Dendritic cell treated with granulocyte-macrophage colony-stimulating factor and Interleukin-4, amounts not matched to agents 40 ng/mL and 50 ng/mL, for 4 days (primary cell): ENCODE measurements at regions not wholly inside any gene's neighbourhood (a gene's known extent, or its start where the extent isn't known, plus 50 kb on each side); places are given as distances from the start of the nearest gene placed in this dataset.

Source experiments
- H3K27ac Mint-ChIP-seq: one replicate; pipeline ENCODE4 v1.8.0; 2022; ENCODE audit warnings: mild to moderate bottlenecking, mixed read lengths
- H3K27me3 Mint-ChIP-seq: one replicate; pipeline ENCODE4 v1.8.0; 2022; ENCODE audit warnings: mild to moderate bottlenecking, mixed read lengths
- H3K36me3 Mint-ChIP-seq: one replicate; pipeline ENCODE4 v1.8.0; 2022; ENCODE audit warnings: low read depth, mixed read lengths
- H3K4me1 Mint-ChIP-seq: one replicate; pipeline ENCODE4 v1.8.0; 2022; ENCODE audit warnings: low read depth, mixed read lengths
- H3K4me3 Mint-ChIP-seq: one replicate; pipeline ENCODE4 v1.8.0; 2022; ENCODE audit warnings: mild to moderate bottlenecking, moderate library complexity, mixed read lengths
- H3K9me3 Mint-ChIP-seq: one replicate; pipeline ENCODE4 v1.8.0; 2022; ENCODE audit warnings: mixed read lengths
- intact Hi-C: fragments of 100-400 bp; cut with micrococcal nuclease; formaldehyde crosslinking; loops from one replicate; pipeline ENCODE4 v1.15.0; 2022

- no peaks in the 10 kb centered on the region for H3K9me3 Mint-ChIP-seq
- no peaks in the 10 kb centered on the region for H3K36me3 Mint-ChIP-seq
- intact Hi-C loops = no loop called here
- no peaks in the 10 kb centered on the region for H3K4me1 Mint-ChIP-seq
- no peaks in the 10 kb centered on the region for H3K27me3 Mint-ChIP-seq
- no peak overlapping the region for H3K27ac Mint-ChIP-seq
- no peak overlapping the region for H3K4me3 Mint-ChIP-seq
Observed at GRCh38 chr1:227391879-227392278, 73.6 kb upstream of the CDC42BPA start.

- no peaks in the 10 kb centered on the region for H3K9me3 Mint-ChIP-seq
- no peak overlapping the region for H3K27ac Mint-ChIP-seq
- intact Hi-C loops = no loop called here
- H3K4me3 Mint-ChIP-seq = no peak overlapping the region
- no peaks in the 10 kb centered on the region for H3K36me3 Mint-ChIP-seq
- H3K27me3 Mint-ChIP-seq = no peaks in the 10 kb centered on the region
- no peaks in the 10 kb centered on the region for H3K4me1 Mint-ChIP-seq
Observed at GRCh38 chr1:227391211-227391610, 72.9 kb upstream of the CDC42BPA start.

- Mint-ChIP-seq H3K4me1 (no peaks in the 10 kb centered on the region), H3K4me3 (no peak overlapping the region), H3K9me3 (no peaks in the 10 kb centered on the region), H3K27ac (no peak overlapping the region), H3K36me3 (no peaks in the 10 kb centered on the region), H3K27me3 (no peaks in the 10 kb centered on the region)
- intact Hi-C loops = no loop called here
Observed at GRCh38 chr1:227390525-227390924, 72.2 kb upstream of the CDC42BPA start.

GRCh38 chr1:227388214-227389168, 70.2 kb upstream of the CDC42BPA start:
- intact Hi-C loops = no loop called here
- no peaks in the 10 kb centered on the region for H3K4me1 Mint-ChIP-seq
- H3K9me3 Mint-ChIP-seq = no peaks in the 10 kb centered on the region
- H3K27me3 Mint-ChIP-seq = no peaks in the 10 kb centered on the region
- H3K27ac Mint-ChIP-seq = no peak overlapping the region
- no peak overlapping the region for H3K4me3 Mint-ChIP-seq
- H3K36me3 Mint-ChIP-seq = no peaks in the 10 kb centered on the region

- no peak overlapping the region for H3K4me3 Mint-ChIP-seq
- no peaks in the 10 kb centered on the region for H3K9me3 Mint-ChIP-seq
- H3K27ac Mint-ChIP-seq = no peak overlapping the region
- intact Hi-C loops = no loop called here
- no peaks in the 10 kb centered on the region for H3K4me1 Mint-ChIP-seq
- H3K36me3 Mint-ChIP-seq = no peaks in the 10 kb centered on the region
- H3K27me3 Mint-ChIP-seq = no peaks in the 10 kb centered on the region
Observed at GRCh38 chr1:227379555-227379892, 61.2 kb upstream of the CDC42BPA start.

- Mint-ChIP-seq H3K36me3 (no peaks in the 10 kb centered on the region), H3K27me3 (no peaks in the 10 kb centered on the region), H3K27ac (no peak overlapping the region), H3K4me3 (no peak overlapping the region), H3K9me3 (no peaks in the 10 kb centered on the region), H3K4me1 (no peaks in the 10 kb centered on the region)
- intact Hi-C loops = no loop called here
Observed at GRCh38 chr1:227378871-227379554, 60.7 kb upstream of the CDC42BPA start.

- Mint-ChIP-seq H3K9me3 (no peaks in the 10 kb centered on the region), H3K4me3 (no peak overlapping the region), H3K4me1 (no peaks in the 10 kb centered on the region), H3K36me3 (no peaks in the 10 kb centered on the region), H3K27ac (no peak overlapping the region), H3K27me3 (no peaks in the 10 kb centered on the region)
- intact Hi-C loops = no loop called here
Observed at GRCh38 chr1:227378181-227378580, 59.9 kb upstream of the CDC42BPA start.

GRCh38 chr1:227374846-227375245, 56.6 kb upstream of the CDC42BPA start:
- Mint-ChIP-seq H3K27ac (no peak overlapping the region), H3K27me3 (no peaks in the 10 kb centered on the region)
- intact Hi-C loops = no loop called here

GRCh38 chr1:227372726-227373130, 54.4 kb upstream of the CDC42BPA start:
- no peaks in the 10 kb centered on the region for H3K36me3 Mint-ChIP-seq
- H3K27ac Mint-ChIP-seq = no peak overlapping the region
- H3K4me1 Mint-ChIP-seq = no peaks in the 10 kb centered on the region
- H3K9me3 Mint-ChIP-seq = no peaks in the 10 kb centered on the region
- no peak overlapping the region for H3K4me3 Mint-ChIP-seq
- intact Hi-C loops = no loop called here
- no peaks in the 10 kb centered on the region for H3K27me3 Mint-ChIP-seq

More at GRCh38 chr1:227374846-227375245, 56.6 kb upstream of the CDC42BPA start:
- no peaks in the 10 kb centered on the region for H3K9me3 Mint-ChIP-seq
- no peak overlapping the region for H3K4me3 Mint-ChIP-seq
- no peaks in the 10 kb centered on the region for H3K4me1 Mint-ChIP-seq
- H3K36me3 Mint-ChIP-seq = no peaks in the 10 kb centered on the region

GRCh38 chr1:227370533-227371254, 52.4 kb upstream of the CDC42BPA start:
- no peaks in the 10 kb centered on the region for H3K9me3 Mint-ChIP-seq
- H3K4me3 Mint-ChIP-seq = no peak overlapping the region
- no peak overlapping the region for H3K27ac Mint-ChIP-seq
- no peaks in the 10 kb centered on the region for H3K36me3 Mint-ChIP-seq
- intact Hi-C loops = no loop called here
- no peaks in the 10 kb centered on the region for H3K4me1 Mint-ChIP-seq
- no peaks in the 10 kb centered on the region for H3K27me3 Mint-ChIP-seq

- H3K4me3 Mint-ChIP-seq = no peak overlapping the region
- H3K27me3 Mint-ChIP-seq = no peaks in the 10 kb centered on the region
- no peaks in the 10 kb centered on the region for H3K4me1 Mint-ChIP-seq
- no peak overlapping the region for H3K27ac Mint-ChIP-seq
- no peaks in the 10 kb centered on the region for H3K9me3 Mint-ChIP-seq
- intact Hi-C loops = no loop called here
- H3K36me3 Mint-ChIP-seq = no peaks in the 10 kb centered on the region
Observed at GRCh38 chr1:227369102-227369760, 50.9 kb upstream of the CDC42BPA start.
